ENCODE measurements at regions not wholly inside any gene's neighbourhood (a gene's known extent, or its start where the extent isn't known, plus 50 kb on each side); places are given as distances from the start of the nearest gene placed in this dataset.

DNA sequence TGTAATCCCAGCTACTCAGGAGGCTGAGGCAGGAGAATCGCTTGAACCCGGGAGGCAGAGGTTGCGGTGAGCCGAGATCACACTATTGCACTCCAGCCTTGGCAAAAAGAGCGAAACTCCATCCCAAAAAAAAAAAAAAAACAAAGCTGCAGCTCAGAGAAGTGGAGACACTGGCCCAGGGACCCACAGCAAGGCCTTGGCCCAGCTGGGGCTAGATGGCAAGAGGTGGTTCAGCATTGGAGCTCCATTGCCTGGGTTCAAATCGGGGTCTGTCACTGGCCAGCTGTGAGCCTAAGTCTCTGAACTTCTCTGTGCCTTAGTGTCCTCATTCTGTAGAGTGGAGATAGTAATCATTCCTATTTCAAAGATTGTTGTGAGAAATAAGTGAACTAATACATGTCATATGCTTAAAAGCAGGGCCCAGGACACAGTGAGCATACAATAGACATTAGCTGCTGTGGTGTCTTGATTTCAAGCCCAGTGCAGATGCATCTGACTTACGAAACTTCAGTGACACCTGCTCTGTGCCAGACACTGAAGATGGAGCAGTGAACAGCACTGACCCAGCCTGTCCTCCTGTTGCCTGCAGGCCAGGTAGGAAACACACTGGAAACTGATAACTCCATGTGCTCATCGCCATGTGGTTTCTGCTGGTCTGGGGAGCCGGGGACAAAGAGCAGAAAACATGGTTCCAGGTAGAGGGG lies 127.7 kb downstream of the C9orf50 start:
- Histone ChIP-seq H3K4me3 (ENCODE audit: low read length in 3 of 3) (no peak overlapping the region), H3K36me3 (ENCODE audit: control insufficient read depth in 3 of 3, insufficient read depth in 3 of 3, low read length in 3 of 3) (peaks cover 0 to 13% (median 8%) of the 10 kb centered on the region in 3 donors), H3K9ac (ENCODE audit: low read depth in 1 of 3, low read length in 3 of 3) (no peak overlapping the region), H3K27ac (ENCODE audit: low read depth, low read length) (peak overlapping the region; percentile 54), H3K9me3 (ENCODE audit: control insufficient read depth in 3 of 3, low read length in 3 of 3) (no peaks in the 10 kb centered on the region), H3K27me3 (ENCODE audit: control insufficient read depth in 3 of 3, insufficient read depth in 3 of 3, low read length in 3 of 3) (no peaks in the 10 kb centered on the region), H3K4me1 (ENCODE audit: control insufficient read depth in 3 of 3, insufficient read depth in 3 of 3, low read length in 3 of 3) (peaks cover 48 to 76% (median 73%) of the 10 kb centered on the region in 3 donors)

DNA sequence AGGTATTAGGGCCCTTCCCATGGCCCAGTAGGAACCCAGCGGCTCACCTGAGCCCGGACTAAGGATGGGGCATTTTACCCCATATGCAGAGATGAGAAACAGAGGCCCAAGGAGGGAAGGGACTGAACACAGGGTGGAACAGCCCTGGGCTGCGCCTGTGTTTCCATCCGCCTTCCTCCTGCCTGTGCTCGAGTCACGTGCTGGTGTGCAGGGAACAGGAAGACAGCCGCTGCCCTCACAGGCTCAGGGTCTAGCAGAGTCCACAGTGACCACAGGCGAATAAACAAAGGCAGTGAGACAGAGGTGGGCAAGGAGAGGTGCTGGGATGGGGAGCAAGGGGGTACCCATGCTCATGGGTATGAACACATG lies 129.4 kb downstream of the C9orf50 start:
- Histone ChIP-seq H3K27me3 (ENCODE audit: control insufficient read depth in 3 of 3, insufficient read depth in 3 of 3, low read length in 3 of 3) (no peaks in the 10 kb centered on the region), H3K27ac (ENCODE audit: low read depth, low read length) (peak overlapping the region; percentile 100), H3K4me1 (ENCODE audit: control insufficient read depth in 3 of 3, insufficient read depth in 3 of 3, low read length in 3 of 3) (peaks cover 58 to 82% (median 81%) of the 10 kb centered on the region in 3 donors), H3K9ac (ENCODE audit: low read depth in 1 of 3, low read length in 3 of 3) (peak overlapping the region; percentile 33 to 91 (median 59)), H3K36me3 (ENCODE audit: control insufficient read depth in 3 of 3, insufficient read depth in 3 of 3, low read length in 3 of 3) (peaks cover 0 to 13% (median 8%) of the 10 kb centered on the region in 3 donors), H3K4me3 (ENCODE audit: low read length in 3 of 3) (peak overlapping the region in 2 of 3 donors; percentile 38 to 52), H3K9me3 (ENCODE audit: control insufficient read depth in 3 of 3, low read length in 3 of 3) (no peaks in the 10 kb centered on the region)

DNA sequence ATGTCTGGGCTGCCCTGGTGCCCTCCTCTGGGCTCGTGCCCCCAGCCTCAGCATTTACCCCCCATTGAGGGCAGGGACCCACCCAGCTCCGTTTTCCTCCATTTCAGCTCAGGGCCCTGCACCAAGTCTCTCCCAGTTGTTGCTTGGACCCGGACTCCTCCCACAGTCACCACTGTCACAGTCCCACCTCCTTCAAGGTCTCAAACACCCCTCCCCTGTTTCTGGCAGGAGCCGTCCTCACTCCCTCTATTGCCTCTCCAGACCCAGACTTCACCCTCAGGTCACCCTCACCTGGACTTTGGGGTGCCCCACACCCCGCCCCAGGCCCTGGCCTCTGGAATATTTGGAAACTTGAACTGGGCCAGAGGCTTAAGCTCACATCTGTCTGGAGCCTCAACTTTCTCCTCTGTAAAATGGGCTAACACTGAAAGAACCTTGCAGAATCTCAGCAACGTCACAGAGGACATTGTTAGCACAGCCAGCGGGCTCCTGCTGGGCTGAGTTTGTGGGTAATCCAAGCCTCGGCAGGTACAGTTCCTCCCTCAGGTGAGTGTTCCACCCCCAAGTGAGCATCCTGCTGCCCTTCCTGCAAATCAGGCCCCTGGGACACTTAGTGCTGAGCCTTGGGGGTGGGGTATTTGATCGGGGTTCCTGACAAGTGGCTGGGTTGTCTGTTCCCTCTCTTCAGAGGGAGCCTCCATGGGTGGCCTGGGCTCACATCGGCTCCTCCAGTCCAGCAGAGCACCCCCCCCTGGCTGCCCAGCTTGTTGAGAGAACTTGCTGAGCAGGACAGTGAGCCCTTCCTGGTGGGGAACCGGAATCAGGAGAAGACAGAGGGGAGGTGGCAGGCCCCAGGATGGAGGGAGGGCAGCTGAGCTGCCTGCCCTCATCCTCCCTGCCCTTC lies 130.1 kb downstream of the C9orf50 start:
- Histone ChIP-seq H3K4me1 (ENCODE audit: control insufficient read depth in 3 of 3, insufficient read depth in 3 of 3, low read length in 3 of 3) (peaks cover 59 to 83% (median 81%) of the 10 kb centered on the region in 3 donors), H3K9ac (ENCODE audit: low read depth in 1 of 3, low read length in 3 of 3) (peak overlapping the region; percentile 69 to 91 (median 85)), H3K9me3 (ENCODE audit: control insufficient read depth in 3 of 3, low read length in 3 of 3) (no peaks in the 10 kb centered on the region), H3K27me3 (ENCODE audit: control insufficient read depth in 3 of 3, insufficient read depth in 3 of 3, low read length in 3 of 3) (no peaks in the 10 kb centered on the region), H3K27ac (ENCODE audit: low read depth, low read length) (peak overlapping the region; percentile 100), H3K36me3 (ENCODE audit: control insufficient read depth in 3 of 3, insufficient read depth in 3 of 3, low read length in 3 of 3) (peaks cover 0 to 13% (median 8%) of the 10 kb centered on the region in 3 donors), H3K4me3 (ENCODE audit: low read length in 3 of 3) (peak overlapping the region; percentile 45 to 85 (median 64))

DNA sequence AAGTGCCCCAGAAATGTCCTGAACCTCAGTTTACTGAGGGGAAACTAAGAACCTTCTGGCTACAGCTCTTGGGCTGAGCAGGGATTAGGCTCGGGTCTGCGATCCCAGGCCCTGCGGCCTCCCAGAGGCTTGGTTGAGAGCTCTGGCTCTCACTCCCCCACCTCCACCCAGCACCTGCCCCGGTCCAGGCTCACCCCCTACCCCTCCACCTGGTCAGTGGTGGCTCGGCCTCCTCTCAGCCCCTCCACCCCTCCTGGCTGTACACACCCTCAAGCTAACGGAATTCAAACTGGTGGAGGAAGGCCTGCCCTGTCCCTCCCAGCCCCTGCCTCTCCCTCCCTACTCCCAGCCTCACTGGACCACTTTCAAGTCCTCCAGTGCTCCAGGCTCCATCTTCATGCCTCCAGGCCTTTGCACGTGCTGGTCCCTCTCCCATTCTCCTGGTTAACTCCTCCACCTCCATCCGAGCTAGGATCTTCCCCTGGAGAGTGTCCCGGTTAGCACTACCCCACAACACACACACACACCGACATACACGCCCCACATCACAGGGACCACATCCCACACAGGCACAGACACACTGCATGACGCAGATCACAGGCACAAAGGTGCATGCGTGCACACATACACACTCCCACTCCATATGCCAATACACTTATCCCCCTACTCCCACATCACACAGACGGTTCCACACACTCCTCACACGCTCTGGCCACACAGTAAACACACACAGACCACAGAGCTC lies 130.9 kb downstream of the C9orf50 start:
- H3K4me3 ChIP-seq (ENCODE audit: low read length in 3 of 3), result peak overlapping the region; percentile 45 to 85 (median 64)
- H3K9me3 ChIP-seq (ENCODE audit: control insufficient read depth in 3 of 3, low read length in 3 of 3), result no peaks in the 10 kb centered on the region
- peaks cover 51 to 81% (median 79%) of the 10 kb centered on the region in 3 donors for H3K4me1 ChIP-seq (ENCODE audit: control insufficient read depth in 3 of 3, insufficient read depth in 3 of 3, low read length in 3 of 3)
- H3K27ac ChIP-seq (ENCODE audit: low read depth, low read length), result peak overlapping the region; percentile 100
- H3K36me3 ChIP-seq (ENCODE audit: control insufficient read depth in 3 of 3, insufficient read depth in 3 of 3, low read length in 3 of 3), result peaks cover 0 to 13% (median 8%) of the 10 kb centered on the region in 3 donors
- peak overlapping the region; percentile 69 to 91 (median 85) for H3K9ac ChIP-seq (ENCODE audit: low read depth in 1 of 3, low read length in 3 of 3)
- no peaks in the 10 kb centered on the region for H3K27me3 ChIP-seq (ENCODE audit: control insufficient read depth in 3 of 3, insufficient read depth in 3 of 3, low read length in 3 of 3)

DNA sequence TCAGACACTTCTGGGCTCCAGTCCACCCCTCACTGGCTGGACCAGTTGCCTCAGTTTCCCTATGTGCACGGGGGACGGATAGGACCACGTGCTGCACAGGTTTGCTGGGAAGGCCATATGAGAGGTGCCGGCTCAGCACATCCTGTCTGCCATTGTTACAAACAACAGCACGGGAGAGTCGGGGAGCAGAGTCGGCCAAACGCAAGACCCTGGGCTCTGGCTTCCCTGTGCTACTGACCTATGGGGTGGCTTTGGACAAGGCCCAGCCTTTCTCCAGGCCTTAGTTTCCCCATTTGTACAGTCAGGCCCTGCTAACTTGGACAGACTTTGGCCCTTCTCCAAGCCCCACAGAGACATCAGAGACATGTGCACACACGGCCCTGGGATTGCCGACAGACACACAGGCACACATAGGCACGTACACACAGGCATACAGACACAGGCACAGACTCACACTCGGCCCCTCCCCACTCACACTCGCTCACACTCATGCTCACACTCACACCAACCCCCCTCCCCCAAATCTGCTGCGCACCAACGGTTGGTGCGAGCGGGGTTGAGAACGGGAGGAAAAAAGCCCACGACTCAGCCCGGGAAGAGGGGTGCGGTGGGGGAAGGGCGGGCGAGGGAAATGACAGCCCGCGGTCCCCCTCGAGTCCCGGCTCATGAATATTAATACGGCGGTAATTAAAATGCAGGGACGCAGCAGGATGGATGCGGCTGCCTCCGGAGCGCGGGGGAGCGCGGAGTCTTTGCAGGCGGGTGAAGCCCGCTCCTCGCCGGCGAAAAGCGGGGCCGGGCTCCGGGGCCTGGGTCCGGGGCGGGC lies 133.0 kb downstream of the C9orf50 start:
- Histone ChIP-seq H3K9me3 (ENCODE audit: control insufficient read depth in 3 of 3, low read length in 3 of 3) (no peaks in the 10 kb centered on the region), H3K9ac (ENCODE audit: low read depth in 1 of 3, low read length in 3 of 3) (peak overlapping the region; percentile 74 to 91 (median 79)), H3K27me3 (ENCODE audit: control insufficient read depth in 3 of 3, insufficient read depth in 3 of 3, low read length in 3 of 3) (no peaks in the 10 kb centered on the region), H3K4me1 (ENCODE audit: control insufficient read depth in 3 of 3, insufficient read depth in 3 of 3, low read length in 3 of 3) (peaks cover 67 to 82% (median 82%) of the 10 kb centered on the region in 3 donors), H3K4me3 (ENCODE audit: low read length in 3 of 3) (peak overlapping the region; percentile 45 to 69 (median 61)), H3K36me3 (ENCODE audit: control insufficient read depth in 3 of 3, insufficient read depth in 3 of 3, low read length in 3 of 3) (peaks cover 0 to 9% (median 5%) of the 10 kb centered on the region in 3 donors), H3K27ac (ENCODE audit: low read depth, low read length) (peak overlapping the region; percentile 100)

DNA sequence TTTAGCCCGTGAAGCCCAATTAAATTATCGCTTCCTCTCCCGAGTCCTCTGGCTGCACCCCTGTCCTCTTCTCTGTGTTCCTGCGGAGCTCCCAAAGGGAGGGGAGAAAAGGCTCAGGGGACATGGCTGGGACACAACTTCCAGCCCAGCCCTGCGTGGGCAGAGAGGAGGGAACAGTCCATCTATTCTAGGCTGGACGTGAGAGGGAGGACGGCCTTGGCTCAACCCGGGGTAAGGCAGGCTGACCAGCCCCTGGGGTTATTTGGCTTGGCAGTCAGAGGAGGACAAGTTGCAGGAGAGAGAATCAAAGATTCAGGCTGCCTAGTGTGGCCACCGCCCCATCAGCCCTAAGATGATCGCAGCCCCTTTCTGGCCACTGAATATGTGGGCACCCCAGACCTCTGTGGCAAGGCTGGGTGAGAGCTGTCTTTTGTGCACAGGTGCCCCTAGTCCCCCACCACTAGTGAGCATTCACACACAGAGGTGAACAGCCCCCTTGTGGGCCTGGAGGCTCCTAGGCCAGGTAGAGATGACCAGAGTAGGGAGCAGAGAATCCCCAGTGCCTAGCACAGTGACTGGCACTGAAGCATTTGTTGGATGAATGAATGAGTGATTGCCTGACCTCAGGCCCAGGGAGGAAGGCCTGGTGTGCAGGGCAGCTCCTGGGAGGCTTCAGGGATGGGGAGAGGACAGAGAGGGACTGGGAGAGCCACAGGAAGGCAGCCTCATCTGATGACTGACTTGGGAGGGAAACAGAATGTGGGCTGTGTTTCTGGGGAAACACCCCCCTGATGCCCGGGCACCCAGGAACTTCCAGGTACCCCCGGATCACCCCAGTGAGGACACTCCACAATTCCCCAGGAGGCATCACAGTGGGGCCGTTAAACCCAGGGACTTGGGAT lies 133.9 kb downstream of the C9orf50 start:
- Histone ChIP-seq H3K4me1 (ENCODE audit: control insufficient read depth in 3 of 3, insufficient read depth in 3 of 3, low read length in 3 of 3) (peaks cover 68 to 75% (median 75%) of the 10 kb centered on the region in 3 donors), H3K36me3 (ENCODE audit: control insufficient read depth in 3 of 3, insufficient read depth in 3 of 3, low read length in 3 of 3) (peaks cover 0 to 7% (median 0%) of the 10 kb centered on the region in 3 donors), H3K4me3 (ENCODE audit: low read length in 3 of 3) (peak overlapping the region in 1 of 3 donors; percentile 6), H3K9me3 (ENCODE audit: control insufficient read depth in 3 of 3, low read length in 3 of 3) (no peaks in the 10 kb centered on the region), H3K27ac (ENCODE audit: low read depth, low read length) (peak overlapping the region; percentile 100), H3K27me3 (ENCODE audit: control insufficient read depth in 3 of 3, insufficient read depth in 3 of 3, low read length in 3 of 3) (no peaks in the 10 kb centered on the region), H3K9ac (ENCODE audit: low read depth in 1 of 3, low read length in 3 of 3) (peak overlapping the region; percentile 74 to 91 (median 79))

DNA sequence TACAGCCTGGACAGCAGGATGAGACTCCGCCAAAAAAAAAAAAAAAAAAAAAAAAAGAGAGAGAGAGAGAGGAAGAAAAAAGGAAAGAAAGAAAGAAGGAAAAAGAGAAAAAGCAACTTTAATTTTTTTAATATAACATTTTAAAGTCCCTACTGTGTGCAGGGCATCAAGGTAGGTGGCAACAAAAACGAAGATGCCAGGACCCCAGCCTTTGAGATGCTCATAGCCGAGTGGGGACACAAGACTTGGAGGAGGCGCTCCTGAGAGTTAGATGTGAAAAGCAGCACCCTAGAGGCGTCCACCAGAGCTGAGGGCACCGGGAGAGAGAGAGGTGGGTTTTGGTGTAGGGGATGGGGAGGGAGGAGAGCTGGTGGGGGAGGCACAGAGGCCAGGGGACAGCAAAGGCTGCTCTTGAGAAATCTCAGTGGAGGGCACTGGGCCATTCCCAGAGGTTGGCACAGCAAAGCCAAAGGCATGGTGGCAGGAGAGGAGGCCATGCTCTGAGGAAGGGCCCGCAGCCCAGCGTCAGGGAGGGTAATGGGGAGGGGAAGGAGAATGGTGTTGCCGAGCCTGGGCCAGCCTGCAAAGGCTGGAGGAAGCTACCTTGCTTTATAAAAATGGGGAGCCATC lies 135.6 kb downstream of the C9orf50 start:
- peaks cover 69 to 73% (median 72%) of the 10 kb centered on the region in 3 donors for H3K4me1 ChIP-seq (ENCODE audit: control insufficient read depth in 3 of 3, insufficient read depth in 3 of 3, low read length in 3 of 3)
- no peaks in the 10 kb centered on the region for H3K9me3 ChIP-seq (ENCODE audit: control insufficient read depth in 3 of 3, low read length in 3 of 3)
- H3K9ac ChIP-seq (ENCODE audit: low read depth in 1 of 3, low read length in 3 of 3), result peak overlapping the region in 1 of 3 donors; percentile 40
- no peak overlapping the region for H3K4me3 ChIP-seq (ENCODE audit: low read length in 3 of 3)
- H3K36me3 ChIP-seq (ENCODE audit: control insufficient read depth in 3 of 3, insufficient read depth in 3 of 3, low read length in 3 of 3), result peaks cover 0 to 3% (median 0%) of the 10 kb centered on the region in 3 donors
- H3K27ac ChIP-seq (ENCODE audit: low read depth, low read length), result peak overlapping the region; percentile 100
- no peaks in the 10 kb centered on the region for H3K27me3 ChIP-seq (ENCODE audit: control insufficient read depth in 3 of 3, insufficient read depth in 3 of 3, low read length in 3 of 3)

DNA sequence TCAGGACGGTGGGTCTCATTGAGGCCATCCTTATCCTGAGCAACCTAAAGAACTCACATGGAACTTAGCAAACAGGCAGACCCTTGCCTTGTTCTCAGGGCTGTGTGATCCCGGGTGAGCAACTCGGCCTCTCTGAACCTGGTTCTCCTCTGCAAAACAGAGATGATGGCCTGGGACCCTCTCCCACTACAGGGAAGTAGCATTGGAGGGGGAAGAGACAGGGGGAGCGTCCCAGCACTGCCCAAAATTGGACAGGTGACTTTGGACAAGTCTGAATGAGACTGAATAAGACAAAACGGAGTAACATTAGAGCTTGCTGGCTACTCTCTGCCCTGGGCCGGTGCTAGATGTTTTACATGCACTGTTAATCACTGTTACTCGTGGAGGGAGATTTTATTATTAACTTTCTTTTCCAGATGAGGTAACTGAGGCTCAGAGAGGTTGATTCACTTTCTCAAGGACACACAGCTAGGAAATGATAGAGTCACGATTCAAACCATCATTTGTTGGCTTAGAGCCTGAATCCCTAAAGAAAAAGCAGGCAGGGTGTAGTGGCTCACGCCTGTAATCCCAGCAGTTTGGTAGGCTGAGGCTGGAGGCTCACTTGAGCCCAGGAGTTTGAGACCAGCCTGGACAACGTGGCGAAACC lies 136.4 kb downstream of the C9orf50 start:
- H3K4me3 ChIP-seq (ENCODE audit: low read length in 3 of 3), result peak overlapping the region in 2 of 3 donors; percentile 73 to 77
- no peaks in the 10 kb centered on the region for H3K9me3 ChIP-seq (ENCODE audit: control insufficient read depth in 3 of 3, low read length in 3 of 3)
- peak overlapping the region; percentile 100 for H3K27ac ChIP-seq (ENCODE audit: low read depth, low read length)
- no peaks in the 10 kb centered on the region for H3K27me3 ChIP-seq (ENCODE audit: control insufficient read depth in 3 of 3, insufficient read depth in 3 of 3, low read length in 3 of 3)
- H3K9ac ChIP-seq (ENCODE audit: low read depth in 1 of 3, low read length in 3 of 3), result peak overlapping the region; percentile 93 to 97 (median 96)
- H3K36me3 ChIP-seq (ENCODE audit: control insufficient read depth in 3 of 3, insufficient read depth in 3 of 3, low read length in 3 of 3), result no peaks in the 10 kb centered on the region
- peaks cover 65 to 67% (median 66%) of the 10 kb centered on the region in 3 donors for H3K4me1 ChIP-seq (ENCODE audit: control insufficient read depth in 3 of 3, insufficient read depth in 3 of 3, low read length in 3 of 3)

Measured in skeletal muscle tissue (tissue), 3 donors.